ENCODE measurements at regions not wholly inside any gene's neighbourhood (a gene's known extent, or its start where the extent isn't known, plus 50 kb on each side); places are given as distances from the start of the nearest gene placed in this dataset.

DNA sequence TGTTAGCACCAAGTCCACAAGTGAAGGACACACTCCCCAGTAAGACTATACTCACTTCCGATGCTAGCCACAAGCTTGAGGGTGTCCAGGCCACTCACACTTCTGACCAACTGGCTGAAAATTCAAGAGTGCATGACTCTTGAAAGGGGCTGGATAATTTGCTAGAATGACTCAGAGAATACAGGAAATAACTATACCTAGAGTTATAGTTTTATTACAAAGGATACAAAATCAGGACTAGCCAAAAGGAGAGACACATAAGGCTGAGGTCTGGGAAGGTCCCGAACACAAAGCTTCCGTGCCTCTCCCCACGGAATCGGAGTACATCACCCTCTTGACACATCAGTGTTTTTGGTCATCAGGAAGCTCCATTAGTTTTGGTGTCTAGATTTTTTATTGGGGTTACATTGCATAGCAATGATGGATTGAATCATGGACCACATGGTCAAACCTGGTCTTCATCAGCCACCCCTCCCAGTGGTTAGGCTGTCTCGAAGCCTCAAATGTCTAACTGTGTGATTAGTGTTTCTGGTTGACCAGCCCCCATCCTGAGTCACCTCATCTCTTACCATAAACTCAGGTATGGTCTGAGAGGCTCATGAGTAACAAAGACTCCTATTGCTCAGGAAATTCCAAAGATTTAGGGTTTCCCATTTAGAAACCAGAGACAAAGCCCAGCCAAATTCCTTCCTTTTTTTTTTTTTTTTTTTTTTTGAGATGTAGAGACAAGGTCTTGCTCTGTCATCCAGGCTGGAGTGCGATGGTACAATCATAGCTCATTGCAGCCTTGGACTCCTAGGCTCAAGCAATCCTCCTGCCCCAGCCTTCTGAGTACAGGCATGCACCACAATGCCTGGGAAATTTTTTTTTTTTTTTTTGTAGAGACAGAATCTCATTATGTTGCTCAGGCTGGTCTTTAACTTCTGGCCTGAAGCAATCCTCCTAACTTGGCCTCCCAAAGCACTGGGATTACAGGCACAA lies 472.0 kb upstream of the TBX3 start:
- TF ChIP-seq, protein P1, sequence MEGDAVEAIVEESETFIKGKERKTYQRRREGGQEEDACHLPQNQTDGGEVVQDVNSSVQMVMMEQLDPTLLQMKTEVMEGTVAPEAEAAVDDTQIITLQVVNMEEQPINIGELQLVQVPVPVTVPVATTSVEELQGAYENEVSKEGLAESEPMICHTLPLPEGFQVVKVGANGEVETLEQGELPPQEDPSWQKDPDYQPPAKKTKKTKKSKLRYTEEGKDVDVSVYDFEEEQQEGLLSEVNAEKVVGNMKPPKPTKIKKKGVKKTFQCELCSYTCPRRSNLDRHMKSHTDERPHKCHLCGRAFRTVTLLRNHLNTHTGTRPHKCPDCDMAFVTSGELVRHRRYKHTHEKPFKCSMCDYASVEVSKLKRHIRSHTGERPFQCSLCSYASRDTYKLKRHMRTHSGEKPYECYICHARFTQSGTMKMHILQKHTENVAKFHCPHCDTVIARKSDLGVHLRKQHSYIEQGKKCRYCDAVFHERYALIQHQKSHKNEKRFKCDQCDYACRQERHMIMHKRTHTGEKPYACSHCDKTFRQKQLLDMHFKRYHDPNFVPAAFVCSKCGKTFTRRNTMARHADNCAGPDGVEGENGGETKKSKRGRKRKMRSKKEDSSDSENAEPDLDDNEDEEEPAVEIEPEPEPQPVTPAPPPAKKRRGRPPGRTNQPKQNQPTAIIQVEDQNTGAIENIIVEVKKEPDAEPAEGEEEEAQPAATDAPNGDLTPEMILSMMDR (IDR thresholded peaks at IDR 0.05; ENCODE audit: low read length, missing control alignments), result no peak
- DNase-seq (ENCODE audit: low read depth), result peak; percentile 87
- H3K4me3 ChIP-seq (replicated peaks; ENCODE audit: low read depth, low read length), result no peak overlapping the region

DNA sequence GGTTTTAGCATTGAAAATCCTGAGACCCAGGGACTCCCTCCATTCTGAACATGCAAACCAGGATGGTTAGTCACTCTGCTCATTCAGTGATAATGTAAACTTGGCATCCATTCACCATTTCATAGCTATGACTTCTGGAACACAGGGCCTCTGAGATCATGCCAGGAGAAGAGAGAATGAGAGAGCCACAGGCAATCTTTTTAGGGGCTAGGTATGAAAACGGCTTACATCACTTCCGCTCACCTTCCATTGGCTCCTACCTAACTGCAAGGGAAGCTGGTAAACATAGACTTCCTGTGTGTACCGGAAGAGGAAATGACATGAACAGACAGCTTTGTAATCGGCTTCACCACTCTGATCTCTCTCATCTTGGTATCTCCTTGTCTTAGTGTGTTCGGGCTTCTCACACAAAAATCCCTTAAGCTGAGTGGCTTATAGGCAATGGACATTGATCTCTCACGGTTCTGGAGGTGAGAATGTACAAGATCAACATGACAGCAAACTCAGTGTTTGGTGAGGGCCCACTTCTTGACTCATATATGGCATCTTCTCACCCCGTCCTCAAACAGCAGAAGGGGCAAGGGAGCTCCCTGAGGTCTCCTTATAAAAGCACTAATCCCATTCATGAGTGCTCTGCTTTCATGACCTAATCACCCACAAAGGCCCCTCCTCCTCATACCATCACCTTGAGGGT lies 465.9 kb upstream of the TBX3 start:
- DNase-seq (ENCODE audit: low read depth), result peak; percentile 82
- H3K4me3 ChIP-seq (replicated peaks; ENCODE audit: low read depth, low read length), result no peak overlapping the region
- TF ChIP-seq, protein P1 (IDR thresholded peaks at IDR 0.05; ENCODE audit: low read length, missing control alignments), result no peak

DNA sequence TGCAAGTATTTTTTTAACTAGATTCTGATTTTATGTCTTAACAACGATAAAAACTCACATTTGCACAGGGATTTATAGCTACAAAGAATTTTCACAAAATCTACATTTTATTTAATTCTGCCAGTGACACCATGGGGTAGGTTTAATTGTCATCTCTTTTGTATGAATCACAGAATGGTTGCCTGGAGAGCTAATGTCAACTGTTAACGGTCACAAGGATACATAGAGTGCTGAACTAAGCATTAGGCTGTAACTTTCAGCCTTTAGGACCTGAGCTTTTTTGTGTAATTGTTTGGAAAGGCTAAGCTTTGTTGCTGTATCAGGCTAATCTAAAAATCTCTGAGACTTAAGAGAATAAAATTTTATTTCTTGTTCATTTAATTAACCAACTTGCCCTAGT lies 465.3 kb upstream of the TBX3 start:
- TF ChIP-seq, protein P1 (IDR thresholded peaks at IDR 0.05; ENCODE audit: low read length, missing control alignments), result no peak
- no peak overlapping the region for H3K4me3 ChIP-seq (replicated peaks; ENCODE audit: low read depth, low read length)
- no peak for DNase-seq (ENCODE audit: low read depth)

DNA sequence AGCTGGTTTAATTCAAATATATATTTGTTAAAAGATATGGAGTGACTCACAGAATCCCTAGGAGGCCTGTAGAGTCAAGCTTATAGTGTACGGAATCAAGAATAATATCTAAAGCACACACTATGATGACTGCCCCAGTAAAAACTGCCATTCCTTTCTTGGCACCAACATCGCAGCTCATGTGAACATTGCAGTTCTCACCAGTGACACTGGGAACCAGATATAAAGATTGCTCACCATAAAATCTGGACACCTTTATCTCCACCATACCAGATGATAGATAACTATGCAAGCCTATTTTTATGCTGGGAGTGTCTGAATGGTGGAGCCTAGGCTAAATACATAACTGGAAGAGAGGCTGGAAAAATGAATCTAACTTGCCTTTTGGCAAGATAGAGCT lies 463.9 kb upstream of the TBX3 start:
- TF ChIP-seq, protein P1 (IDR thresholded peaks at IDR 0.05; ENCODE audit: low read length, missing control alignments), result no peak
- no peak for DNase-seq (ENCODE audit: low read depth)
- H3K4me3 ChIP-seq (replicated peaks; ENCODE audit: low read depth, low read length), result no peak overlapping the region

DNA sequence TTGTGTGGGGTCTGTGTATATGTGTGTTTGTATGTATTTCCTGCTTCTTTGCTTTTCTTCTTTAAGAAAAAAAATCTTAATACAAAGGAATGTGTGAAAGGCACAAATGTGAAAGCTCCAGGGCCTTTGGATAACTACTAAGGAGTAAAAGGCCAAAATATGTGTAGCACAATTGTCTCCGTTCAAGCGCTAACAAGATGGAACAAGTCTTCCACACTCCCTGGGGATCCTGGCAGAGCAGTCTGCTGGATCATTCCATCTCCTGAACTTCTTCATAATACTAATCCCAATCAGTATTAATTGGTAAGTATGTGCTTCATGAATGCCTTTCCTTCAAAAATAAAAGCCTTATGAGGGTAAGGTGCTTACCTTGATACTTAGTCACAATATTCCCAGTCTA lies 462.5 kb upstream of the TBX3 start:
- TF ChIP-seq, protein P1 (IDR thresholded peaks at IDR 0.05; ENCODE audit: low read length, missing control alignments), result no peak
- no peak for DNase-seq (ENCODE audit: low read depth)
- no peak overlapping the region for H3K4me3 ChIP-seq (replicated peaks; ENCODE audit: low read depth, low read length)

DNA sequence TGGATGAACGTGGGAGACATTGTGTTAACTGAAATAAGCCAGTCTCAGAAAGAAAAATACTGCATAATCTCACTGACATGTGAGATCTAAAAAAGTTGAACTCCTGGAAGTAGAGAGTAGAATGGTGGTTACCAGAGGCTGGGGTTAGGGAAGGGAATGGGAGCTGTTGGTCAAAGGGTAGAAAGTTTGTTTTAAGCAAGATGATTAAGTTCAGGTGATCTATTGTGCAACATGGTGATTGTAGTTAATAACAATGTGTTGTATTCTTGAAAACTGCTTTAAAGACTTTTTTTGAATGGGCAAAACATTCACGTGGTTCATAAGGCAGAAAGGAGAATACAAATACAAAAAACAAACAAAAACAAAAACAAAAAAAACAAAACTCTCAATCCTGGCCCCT lies 460.4 kb upstream of the TBX3 start:
- DNase-seq (ENCODE audit: low read depth), result no peak
- H3K4me3 ChIP-seq (replicated peaks; ENCODE audit: low read depth, low read length), result no peak overlapping the region
- TF ChIP-seq, protein P1 (IDR thresholded peaks at IDR 0.05; ENCODE audit: low read length, missing control alignments), result no peak
